H1 (cell line): ENCODE measurements at regions not wholly inside any gene's neighbourhood (a gene's known extent, or its start where the extent isn't known, plus 50 kb on each side); places are given as distances from the start of the nearest gene placed in this dataset.

Experiments used
- EZH2 ChIP-seq: fragments of 200-600 bp; sonication (generic); IDR thresholded peaks from 2 replicates; pipeline ENCODE4 v1.7.1; 2012; ENCODE audit warnings: low read depth, mild to moderate bottlenecking, moderate library complexity, low read length, inconsistent platforms; ENCODE audit not compliant: severe bottlenecking
- FOSL1 ChIP-seq: IDR thresholded peaks from 2 replicates; pipeline ENCODE4 v1.6.1; 2011; ENCODE audit warnings: mild to moderate bottlenecking, low read depth, low read length, moderate library complexity; ENCODE audit not compliant: insufficient read depth
- HDAC2 ChIP-seq, 2 experiments: fragments of 300-600 bp in 1 of 2; sonication (generic) in 1 of 2; IDR thresholded peaks; 2 replicates each; pipeline ENCODE4 v1.6.1; 2011 to 2012; ENCODE audit warnings: low read depth in 2 of 2, low read length in 2 of 2, mild to moderate bottlenecking in 2 of 2, moderate library complexity in 2 of 2, borderline replicate concordance in 1 of 2, inconsistent platforms in 1 of 2
- JUN ChIP-seq: IDR thresholded peaks from 2 replicates; pipeline ENCODE4 v1.6.1; 2011; ENCODE audit warnings: low read depth, mild to moderate bottlenecking, improper control_type of control experiment, low read length
- PHF8 ChIP-seq: fragments of 200-600 bp; sonication (generic); conservative IDR thresholded peaks from 2 replicates; pipeline ENCODE4 v1.7.1; 2012; ENCODE audit warnings: low read depth, mild to moderate bottlenecking, inconsistent platforms, low read length, moderate library complexity
- POLR2AphosphoS5 ChIP-seq: IDR thresholded peaks from 2 replicates; pipeline ENCODE4 v1.6.1; 2011; ENCODE audit warnings: low read depth, low read length
- RNF2 ChIP-seq: fragments of 200-900, 300-1000 bp; sonication (generic); IDR thresholded peaks from 2 replicates; pipeline ENCODE4 v1.7.1; 2016; ENCODE audit warnings: borderline replicate concordance, low read depth, mild to moderate bottlenecking, antibody characterized with exemption, low read length; ENCODE audit not compliant: poor library complexity, severe bottlenecking; ENCODE audit errors: missing control alignments
- SP1 ChIP-seq: IDR thresholded peaks from 2 replicates; pipeline ENCODE4 v1.6.1; 2011; ENCODE audit warnings: low read depth, low read length
- SP2 ChIP-seq: IDR thresholded peaks from 2 replicates; pipeline ENCODE4 v1.6.1; 2012; ENCODE audit warnings: mild to moderate bottlenecking, low read length, inconsistent platforms
- YY1 ChIP-seq: IDR thresholded peaks from 2 replicates; pipeline ENCODE4 v1.6.1; 2011; ENCODE audit warnings: low read depth, mild to moderate bottlenecking, low read length
- TF ChIP-seq, protein P1 (sequence below), 3 experiments: IDR thresholded peaks; 1 replicate in 2 of 3; 2 replicates in 1 of 3; pipeline versions ENCODE4 v1.5.1 to v1.6.1; 2011; ENCODE audit warnings: low read length in 3 of 3, mild to moderate bottlenecking in 3 of 3, inconsistent platforms in 2 of 3, low read depth in 1 of 3, moderate library complexity in 1 of 3; ENCODE audit not compliant: insufficient read depth in 1 of 3; ENCODE audit errors: control extremely low read depth in 1 of 3
- TF ChIP-seq, protein P2 (sequence below): fragments of 300-600 bp; sonication (generic); IDR thresholded peaks from 2 replicates; pipeline ENCODE4 v1.7.1; 2012; ENCODE audit warnings: low read length, moderate library complexity, mild to moderate bottlenecking, inconsistent platforms; ENCODE audit not compliant: insufficient replicate concordance
- TF ChIP-seq, protein P3 (sequence below): IDR thresholded peaks from 2 replicates; pipeline ENCODE4 v1.6.1; 2012; ENCODE audit warnings: low read length, inconsistent platforms

DNA sequence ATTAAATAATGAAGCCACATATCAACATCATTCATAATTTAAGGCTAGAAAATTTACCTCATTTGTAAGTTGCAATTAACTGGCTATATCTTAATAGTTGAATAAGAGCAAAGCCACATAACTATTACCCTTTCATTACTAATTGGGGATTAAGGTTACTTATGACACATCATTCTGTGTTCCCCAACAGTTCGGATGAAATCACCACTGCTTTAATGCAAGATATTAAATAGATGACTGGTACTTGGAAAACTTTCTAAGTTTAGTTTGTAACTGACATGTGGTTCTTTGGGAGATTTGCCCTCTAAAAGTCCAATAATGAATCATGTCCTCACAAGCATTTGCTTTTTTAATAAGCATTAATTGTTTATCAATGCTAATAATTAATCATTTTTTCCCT, 109.1 kb downstream of the MTERF1 start:
- TF ChIP-seq EZH2, result no peak
- no peak for TF ChIP-seq SP1
- TF ChIP-seq HDAC2 (IDR thresholded peaks at IDR 0.05; ENCODE audit: borderline replicate concordance in 1 of 2, low read depth in 2 of 2, low read length in 2 of 2), result no peak
- TF ChIP-seq RNF2, result no peak
- TF ChIP-seq, protein P1, sequence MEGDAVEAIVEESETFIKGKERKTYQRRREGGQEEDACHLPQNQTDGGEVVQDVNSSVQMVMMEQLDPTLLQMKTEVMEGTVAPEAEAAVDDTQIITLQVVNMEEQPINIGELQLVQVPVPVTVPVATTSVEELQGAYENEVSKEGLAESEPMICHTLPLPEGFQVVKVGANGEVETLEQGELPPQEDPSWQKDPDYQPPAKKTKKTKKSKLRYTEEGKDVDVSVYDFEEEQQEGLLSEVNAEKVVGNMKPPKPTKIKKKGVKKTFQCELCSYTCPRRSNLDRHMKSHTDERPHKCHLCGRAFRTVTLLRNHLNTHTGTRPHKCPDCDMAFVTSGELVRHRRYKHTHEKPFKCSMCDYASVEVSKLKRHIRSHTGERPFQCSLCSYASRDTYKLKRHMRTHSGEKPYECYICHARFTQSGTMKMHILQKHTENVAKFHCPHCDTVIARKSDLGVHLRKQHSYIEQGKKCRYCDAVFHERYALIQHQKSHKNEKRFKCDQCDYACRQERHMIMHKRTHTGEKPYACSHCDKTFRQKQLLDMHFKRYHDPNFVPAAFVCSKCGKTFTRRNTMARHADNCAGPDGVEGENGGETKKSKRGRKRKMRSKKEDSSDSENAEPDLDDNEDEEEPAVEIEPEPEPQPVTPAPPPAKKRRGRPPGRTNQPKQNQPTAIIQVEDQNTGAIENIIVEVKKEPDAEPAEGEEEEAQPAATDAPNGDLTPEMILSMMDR (IDR thresholded peaks at IDR 0.05; ENCODE audit: control extremely low read depth in 1 of 3, insufficient read depth in 1 of 3, low read depth in 1 of 3, low read length in 3 of 3), result no peak
- no peak for TF ChIP-seq YY1
- TF ChIP-seq, protein P2, sequence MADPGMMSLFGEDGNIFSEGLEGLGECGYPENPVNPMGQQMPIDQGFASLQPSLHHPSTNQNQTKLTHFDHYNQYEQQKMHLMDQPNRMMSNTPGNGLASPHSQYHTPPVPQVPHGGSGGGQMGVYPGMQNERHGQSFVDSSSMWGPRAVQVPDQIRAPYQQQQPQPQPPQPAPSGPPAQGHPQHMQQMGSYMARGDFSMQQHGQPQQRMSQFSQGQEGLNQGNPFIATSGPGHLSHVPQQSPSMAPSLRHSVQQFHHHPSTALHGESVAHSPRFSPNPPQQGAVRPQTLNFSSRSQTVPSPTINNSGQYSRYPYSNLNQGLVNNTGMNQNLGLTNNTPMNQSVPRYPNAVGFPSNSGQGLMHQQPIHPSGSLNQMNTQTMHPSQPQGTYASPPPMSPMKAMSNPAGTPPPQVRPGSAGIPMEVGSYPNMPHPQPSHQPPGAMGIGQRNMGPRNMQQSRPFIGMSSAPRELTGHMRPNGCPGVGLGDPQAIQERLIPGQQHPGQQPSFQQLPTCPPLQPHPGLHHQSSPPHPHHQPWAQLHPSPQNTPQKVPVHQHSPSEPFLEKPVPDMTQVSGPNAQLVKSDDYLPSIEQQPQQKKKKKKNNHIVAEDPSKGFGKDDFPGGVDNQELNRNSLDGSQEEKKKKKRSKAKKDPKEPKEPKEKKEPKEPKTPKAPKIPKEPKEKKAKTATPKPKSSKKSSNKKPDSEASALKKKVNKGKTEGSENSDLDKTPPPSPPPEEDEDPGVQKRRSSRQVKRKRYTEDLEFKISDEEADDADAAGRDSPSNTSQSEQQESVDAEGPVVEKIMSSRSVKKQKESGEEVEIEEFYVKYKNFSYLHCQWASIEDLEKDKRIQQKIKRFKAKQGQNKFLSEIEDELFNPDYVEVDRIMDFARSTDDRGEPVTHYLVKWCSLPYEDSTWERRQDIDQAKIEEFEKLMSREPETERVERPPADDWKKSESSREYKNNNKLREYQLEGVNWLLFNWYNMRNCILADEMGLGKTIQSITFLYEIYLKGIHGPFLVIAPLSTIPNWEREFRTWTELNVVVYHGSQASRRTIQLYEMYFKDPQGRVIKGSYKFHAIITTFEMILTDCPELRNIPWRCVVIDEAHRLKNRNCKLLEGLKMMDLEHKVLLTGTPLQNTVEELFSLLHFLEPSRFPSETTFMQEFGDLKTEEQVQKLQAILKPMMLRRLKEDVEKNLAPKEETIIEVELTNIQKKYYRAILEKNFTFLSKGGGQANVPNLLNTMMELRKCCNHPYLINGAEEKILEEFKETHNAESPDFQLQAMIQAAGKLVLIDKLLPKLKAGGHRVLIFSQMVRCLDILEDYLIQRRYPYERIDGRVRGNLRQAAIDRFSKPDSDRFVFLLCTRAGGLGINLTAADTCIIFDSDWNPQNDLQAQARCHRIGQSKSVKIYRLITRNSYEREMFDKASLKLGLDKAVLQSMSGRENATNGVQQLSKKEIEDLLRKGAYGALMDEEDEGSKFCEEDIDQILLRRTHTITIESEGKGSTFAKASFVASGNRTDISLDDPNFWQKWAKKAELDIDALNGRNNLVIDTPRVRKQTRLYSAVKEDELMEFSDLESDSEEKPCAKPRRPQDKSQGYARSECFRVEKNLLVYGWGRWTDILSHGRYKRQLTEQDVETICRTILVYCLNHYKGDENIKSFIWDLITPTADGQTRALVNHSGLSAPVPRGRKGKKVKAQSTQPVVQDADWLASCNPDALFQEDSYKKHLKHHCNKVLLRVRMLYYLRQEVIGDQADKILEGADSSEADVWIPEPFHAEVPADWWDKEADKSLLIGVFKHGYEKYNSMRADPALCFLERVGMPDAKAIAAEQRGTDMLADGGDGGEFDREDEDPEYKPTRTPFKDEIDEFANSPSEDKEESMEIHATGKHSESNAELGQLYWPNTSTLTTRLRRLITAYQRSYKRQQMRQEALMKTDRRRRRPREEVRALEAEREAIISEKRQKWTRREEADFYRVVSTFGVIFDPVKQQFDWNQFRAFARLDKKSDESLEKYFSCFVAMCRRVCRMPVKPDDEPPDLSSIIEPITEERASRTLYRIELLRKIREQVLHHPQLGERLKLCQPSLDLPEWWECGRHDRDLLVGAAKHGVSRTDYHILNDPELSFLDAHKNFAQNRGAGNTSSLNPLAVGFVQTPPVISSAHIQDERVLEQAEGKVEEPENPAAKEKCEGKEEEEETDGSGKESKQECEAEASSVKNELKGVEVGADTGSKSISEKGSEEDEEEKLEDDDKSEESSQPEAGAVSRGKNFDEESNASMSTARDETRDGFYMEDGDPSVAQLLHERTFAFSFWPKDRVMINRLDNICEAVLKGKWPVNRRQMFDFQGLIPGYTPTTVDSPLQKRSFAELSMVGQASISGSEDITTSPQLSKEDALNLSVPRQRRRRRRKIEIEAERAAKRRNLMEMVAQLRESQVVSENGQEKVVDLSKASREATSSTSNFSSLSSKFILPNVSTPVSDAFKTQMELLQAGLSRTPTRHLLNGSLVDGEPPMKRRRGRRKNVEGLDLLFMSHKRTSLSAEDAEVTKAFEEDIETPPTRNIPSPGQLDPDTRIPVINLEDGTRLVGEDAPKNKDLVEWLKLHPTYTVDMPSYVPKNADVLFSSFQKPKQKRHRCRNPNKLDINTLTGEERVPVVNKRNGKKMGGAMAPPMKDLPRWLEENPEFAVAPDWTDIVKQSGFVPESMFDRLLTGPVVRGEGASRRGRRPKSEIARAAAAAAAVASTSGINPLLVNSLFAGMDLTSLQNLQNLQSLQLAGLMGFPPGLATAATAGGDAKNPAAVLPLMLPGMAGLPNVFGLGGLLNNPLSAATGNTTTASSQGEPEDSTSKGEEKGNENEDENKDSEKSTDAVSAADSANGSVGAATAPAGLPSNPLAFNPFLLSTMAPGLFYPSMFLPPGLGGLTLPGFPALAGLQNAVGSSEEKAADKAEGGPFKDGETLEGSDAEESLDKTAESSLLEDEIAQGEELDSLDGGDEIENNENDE, result no peak
- no peak for TF ChIP-seq POLR2AphosphoS5
- TF ChIP-seq PHF8, result no peak
- TF ChIP-seq SP2, result no peak
- TF ChIP-seq JUN, result no peak
- TF ChIP-seq, protein P3, sequence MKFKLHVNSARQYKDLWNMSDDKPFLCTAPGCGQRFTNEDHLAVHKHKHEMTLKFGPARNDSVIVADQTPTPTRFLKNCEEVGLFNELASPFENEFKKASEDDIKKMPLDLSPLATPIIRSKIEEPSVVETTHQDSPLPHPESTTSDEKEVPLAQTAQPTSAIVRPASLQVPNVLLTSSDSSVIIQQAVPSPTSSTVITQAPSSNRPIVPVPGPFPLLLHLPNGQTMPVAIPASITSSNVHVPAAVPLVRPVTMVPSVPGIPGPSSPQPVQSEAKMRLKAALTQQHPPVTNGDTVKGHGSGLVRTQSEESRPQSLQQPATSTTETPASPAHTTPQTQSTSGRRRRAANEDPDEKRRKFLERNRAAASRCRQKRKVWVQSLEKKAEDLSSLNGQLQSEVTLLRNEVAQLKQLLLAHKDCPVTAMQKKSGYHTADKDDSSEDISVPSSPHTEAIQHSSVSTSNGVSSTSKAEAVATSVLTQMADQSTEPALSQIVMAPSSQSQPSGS, result no peak
- no peak for TF ChIP-seq FOSL1
